A549 (cell line): ENCODE measurements at regions not wholly inside any gene's neighbourhood (a gene's known extent, or its start where the extent isn't known, plus 50 kb on each side); places are given as distances from the start of the nearest gene placed in this dataset.

ENCODE experiments used
- JUN ChIP-seq, 2 experiments: fragments of >200 bp; sonication (Bioruptor Twin); formaldehyde crosslinking; IDR thresholded peaks; 2 replicates in 1 of 2; 3 replicates in 1 of 2; pipeline ENCODE4 v1.6.1; 2016 to 2017
- POLR2A ChIP-seq: IDR thresholded peaks from 2 replicates; pipeline ENCODE4 v1.6.1; 2012; ENCODE audit warnings: mild to moderate bottlenecking, low read length
- TF ChIP-seq, protein P1 (sequence below): fragments of >200 bp; sonication (Bioruptor Twin); formaldehyde crosslinking; IDR thresholded peaks from 3 replicates; pipeline ENCODE4 v1.5.1; 2016
- TF ChIP-seq, protein P2 (sequence below): fragments of 450-650 bp; IDR thresholded peaks from 2 replicates; pipeline ENCODE4 v1.6.1; 2014; ENCODE audit warnings: antibody characterized with exemption

DNA sequence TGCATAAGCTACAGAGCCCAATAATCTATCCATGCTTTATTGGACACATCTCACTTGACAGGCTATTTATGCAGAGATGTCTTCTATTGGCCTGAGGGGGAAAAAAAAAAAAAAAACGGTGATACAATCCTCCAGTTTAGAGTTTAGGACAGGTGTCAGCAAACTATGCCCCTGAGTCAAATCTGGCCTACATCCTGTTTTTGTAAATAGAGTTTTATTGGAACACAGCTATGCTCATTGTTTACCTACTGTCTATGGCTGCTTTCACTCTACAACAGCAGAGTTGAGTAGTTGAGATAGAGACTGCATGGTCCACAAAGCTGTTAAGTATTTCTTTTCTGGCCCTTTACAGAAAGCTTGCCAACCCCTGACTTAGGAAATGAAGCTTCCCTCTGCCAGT, 403.1 kb downstream of the C12orf75 start:
- TF ChIP-seq, protein P1, sequence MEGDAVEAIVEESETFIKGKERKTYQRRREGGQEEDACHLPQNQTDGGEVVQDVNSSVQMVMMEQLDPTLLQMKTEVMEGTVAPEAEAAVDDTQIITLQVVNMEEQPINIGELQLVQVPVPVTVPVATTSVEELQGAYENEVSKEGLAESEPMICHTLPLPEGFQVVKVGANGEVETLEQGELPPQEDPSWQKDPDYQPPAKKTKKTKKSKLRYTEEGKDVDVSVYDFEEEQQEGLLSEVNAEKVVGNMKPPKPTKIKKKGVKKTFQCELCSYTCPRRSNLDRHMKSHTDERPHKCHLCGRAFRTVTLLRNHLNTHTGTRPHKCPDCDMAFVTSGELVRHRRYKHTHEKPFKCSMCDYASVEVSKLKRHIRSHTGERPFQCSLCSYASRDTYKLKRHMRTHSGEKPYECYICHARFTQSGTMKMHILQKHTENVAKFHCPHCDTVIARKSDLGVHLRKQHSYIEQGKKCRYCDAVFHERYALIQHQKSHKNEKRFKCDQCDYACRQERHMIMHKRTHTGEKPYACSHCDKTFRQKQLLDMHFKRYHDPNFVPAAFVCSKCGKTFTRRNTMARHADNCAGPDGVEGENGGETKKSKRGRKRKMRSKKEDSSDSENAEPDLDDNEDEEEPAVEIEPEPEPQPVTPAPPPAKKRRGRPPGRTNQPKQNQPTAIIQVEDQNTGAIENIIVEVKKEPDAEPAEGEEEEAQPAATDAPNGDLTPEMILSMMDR: no peak
- TF ChIP-seq POLR2A (no peak), JUN (IDR thresholded peaks at IDR 0.05) (no peak)
- TF ChIP-seq, protein P2, sequence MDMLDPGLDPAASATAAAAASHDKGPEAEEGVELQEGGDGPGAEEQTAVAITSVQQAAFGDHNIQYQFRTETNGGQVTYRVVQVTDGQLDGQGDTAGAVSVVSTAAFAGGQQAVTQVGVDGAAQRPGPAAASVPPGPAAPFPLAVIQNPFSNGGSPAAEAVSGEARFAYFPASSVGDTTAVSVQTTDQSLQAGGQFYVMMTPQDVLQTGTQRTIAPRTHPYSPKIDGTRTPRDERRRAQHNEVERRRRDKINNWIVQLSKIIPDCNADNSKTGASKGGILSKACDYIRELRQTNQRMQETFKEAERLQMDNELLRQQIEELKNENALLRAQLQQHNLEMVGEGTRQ: no peak
